Posterior vena cava (tissue), 2 donors: ENCODE measurements at regions not wholly inside any gene's neighbourhood (a gene's known extent, or its start where the extent isn't known, plus 50 kb on each side); places are given as distances from the start of the nearest gene placed in this dataset.
A peak's percentile ranks its signal among the peaks of the same experiment; 100 is the strongest.

ENCODE experiments used
- DNase-seq: peaks from one replicate; pipeline ENCODE4 v3.0.0-alpha.2; 2020; ENCODE audit warnings: low spot score
- intact Hi-C, 2 donors: fragments of 100-400 bp; cut with DNase I; formaldehyde crosslinking; loops; one replicate each; pipeline versions ENCODE4 v1.14.1 to v1.14.2; 2022 to 2023
- donor health status: DM: yes; HTN: yes; CAD: no.
- donor health status: DM: yes; HTN: yes; CAD: no.

DNA sequence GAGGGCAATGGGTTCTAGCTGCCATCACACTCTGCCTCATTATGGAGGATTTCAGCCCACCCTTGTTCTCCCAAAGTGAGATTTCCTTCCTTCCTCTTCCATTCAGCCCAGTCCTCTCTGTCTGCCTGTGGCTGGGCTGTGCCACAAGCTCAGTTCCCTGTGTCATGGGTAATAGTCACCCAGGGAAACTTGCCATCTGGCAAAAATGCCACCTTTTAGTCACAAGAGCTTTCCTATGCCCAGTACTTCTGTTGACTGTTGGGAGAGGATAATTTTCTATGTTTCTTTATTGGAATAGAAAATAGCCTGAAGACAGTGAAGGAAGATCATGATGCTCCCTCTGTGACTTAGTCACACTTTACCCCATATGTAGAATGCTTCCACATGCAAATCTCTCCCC, 71.4 kb downstream of the TLR4 start:
- intact Hi-C loops: no loop called here
- no peak for DNase-seq

DNA sequence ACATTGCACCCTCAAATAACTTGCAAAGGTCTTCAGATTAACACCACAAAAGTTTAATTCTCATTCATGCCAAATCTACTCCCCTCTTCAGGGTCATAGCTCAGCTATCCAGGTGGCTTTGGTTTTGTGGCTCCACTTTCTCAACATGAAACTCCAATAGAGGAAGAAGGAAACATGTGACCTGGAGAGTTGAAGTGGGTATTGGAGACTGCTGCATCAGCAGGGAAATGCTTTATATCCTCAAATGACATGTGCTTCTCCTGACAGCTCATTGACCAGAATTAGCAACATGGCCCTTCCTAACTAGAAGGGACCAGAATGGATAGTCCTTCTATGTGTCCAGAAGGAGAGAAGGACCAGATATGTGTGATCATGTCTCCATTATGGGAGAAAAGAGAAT, 73.6 kb downstream of the TLR4 start:
- intact Hi-C loops: no loop called here
- no peak for DNase-seq

DNA sequence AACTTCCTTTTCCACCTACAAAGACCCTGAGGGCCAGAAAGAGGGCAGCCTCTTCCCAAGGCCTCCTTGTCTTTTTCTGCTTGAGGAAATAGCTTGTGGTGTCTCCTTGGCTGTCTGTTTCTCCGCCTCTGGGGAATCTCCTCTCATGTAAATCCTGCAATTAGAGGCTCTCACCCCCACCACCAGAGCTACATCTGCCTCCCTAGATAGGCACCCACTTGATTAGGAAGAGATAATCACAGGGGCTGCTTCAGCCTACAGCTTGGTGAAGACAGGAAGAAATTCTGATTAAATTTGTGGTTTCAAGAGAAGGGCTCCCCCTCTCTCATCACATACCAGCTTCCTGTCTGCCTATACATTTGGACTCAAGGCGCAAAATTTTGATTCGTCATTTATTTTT, 75.6 kb downstream of the TLR4 start:
- no peak for DNase-seq
- intact Hi-C loops: no loop called here

DNA sequence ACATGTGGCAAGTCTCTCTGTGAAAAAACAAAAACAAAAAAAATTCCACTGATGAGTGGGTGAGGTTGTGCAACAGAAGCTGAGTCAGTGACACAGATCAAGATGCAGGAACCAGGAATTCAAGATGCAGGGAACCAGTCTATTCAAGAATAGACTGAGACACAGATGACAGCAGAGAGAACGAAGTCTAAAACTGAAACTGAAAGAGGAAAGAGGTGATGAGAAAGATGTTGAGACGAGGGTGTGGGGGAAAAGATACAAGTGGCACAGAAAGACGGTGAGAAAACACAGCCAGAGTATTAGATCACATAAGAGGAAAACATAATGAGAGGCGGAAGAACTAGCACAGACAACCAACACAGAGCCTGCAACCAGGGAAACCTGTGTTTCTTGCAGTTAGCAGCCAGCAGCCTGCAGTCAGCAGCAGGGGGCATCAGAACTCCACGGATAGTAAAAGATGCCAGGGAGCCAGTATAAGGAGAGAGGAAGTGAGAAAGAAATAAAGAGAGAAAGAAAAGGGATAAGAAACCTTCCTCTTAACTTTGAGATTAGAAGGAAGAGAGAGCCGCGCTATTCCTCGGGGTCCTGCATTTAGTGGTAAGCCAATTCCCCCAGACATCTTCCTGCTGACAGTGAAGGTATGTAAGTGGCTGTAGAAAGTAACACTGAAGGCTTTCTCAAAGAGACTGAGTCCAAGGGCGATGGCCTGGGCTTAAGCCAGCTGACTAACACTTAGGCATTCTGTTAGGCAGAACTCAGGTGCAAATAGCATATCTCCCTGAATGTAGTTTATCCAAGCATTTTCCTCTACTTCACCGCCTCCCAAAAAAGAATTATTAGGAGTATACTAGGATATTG, 79.0 kb downstream of the TLR4 start:
- DNase-seq: peak; percentile 89
- intact Hi-C loops: no loop called here

DNA sequence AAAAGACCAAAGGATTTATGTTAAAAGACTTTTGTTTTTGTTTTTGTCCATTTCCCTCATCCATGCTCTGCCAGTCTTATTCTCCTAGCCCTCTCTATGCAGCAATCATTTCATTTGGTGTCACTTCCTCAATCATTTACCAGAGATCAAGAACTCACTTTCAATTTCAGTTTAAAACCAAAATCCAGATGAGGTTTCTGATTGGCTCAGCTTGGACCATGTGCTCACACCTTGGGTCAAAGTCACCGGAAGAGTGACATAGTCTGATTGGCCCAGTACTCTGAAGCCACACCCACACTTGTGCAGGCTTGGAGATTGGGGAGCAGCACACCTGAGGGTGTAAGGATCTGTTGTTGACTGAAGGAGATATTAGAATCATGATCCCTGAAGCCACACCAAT, 79.6 kb downstream of the TLR4 start:
- DNase-seq: no peak
- intact Hi-C loops: no loop called here

DNA sequence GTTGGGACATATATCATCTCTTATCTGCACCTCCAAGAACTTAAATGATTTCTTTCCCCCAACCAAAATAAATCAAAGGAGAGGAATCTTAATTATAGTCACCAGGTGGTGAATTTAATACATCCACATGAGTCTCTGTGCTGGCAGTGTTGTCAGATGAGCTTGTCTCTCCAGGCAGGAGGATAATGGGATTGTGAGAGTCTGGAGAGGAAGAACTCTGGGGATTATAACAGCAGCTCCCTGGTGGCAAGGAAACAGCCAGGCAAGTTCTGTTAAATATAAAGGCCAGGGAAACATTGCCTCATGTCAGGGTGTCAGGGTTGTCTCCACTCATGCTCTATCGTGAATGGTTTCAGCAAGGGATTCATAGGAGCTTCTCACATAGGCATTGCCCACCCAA, 80.8 kb downstream of the TLR4 start:
- no peak for DNase-seq
- intact Hi-C loops: no loop called here

DNA sequence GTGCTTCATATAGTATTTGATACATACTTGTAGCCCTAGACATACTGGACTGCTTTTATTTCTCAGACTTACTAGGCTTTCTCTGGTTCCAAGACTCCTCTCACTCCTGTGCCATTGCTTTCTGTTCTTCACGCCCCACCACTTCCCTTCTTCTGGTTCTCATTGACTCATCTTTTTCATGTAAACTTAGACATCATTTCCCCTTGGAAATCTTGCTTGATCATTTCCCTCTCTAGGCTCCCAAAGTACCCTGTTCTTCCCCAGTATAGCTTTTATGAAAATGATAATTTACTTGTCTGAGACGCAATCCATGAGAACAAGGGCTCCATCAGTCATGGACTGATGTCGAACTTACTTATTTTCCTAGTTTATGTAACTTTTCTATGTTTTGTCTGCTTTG, 83.5 kb downstream of the TLR4 start:
- intact Hi-C loops: no loop called here
- no peak for DNase-seq

DNA sequence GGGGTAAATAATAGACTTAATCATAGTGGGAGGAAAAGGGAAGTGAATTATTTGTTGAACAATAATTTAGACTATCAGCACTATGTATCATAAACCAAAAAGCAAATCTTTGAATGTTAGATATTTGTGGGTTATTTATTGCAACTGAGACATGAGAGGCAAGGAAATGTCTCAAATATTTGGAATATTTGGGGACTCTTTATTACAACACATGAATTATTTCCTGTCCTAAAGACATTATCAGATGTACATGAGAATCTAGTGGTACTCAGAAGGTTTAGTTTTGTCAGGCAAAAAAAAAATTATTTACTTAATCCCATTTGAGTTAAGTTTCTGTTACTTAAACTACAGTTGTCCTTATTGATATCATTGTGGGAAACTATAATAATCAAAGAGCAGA, 91.1 kb downstream of the TLR4 start:
- no peak for DNase-seq
- intact Hi-C loops: no loop called here

DNA sequence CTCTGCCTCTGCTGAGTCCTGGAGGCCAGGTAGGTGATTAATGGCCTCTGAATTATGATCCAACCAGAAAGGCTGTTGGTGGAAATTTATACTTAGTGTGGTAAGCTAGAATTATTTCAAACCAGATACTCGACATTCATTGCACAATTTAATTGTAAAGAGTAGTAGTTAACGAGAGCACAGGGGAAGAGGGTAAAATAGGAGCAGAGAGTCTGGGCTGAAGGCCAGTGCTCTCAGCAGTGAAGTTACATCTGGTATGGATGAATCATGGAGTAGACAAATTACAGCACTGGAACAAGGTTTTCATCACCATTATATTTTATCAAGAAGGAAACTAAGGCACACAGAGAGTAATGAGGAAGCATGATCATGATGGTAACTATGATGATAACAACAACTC, 92.5 kb downstream of the TLR4 start:
- no peak for DNase-seq
- intact Hi-C loops: no loop called here

DNA sequence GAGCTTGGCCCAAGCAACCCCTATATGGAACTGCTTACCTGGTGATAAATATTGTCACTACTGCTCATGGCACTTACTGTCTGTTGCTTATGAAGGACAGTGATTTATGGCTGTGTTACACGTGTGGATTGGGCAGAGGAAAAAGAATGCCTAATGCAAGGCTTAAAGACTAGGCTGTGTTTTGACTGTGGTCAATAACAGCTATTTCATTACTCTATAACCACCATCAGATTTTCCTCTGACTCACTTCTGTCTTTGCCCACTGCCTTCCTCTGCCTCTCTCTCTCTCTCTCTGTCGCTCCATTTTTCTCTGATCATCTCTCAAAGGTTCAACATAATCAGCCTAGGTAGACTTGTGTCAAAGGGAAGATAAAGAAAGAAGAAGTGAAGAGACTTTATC, 96.2 kb downstream of the TLR4 start:
- DNase-seq: no peak
- intact Hi-C loops: no loop called here

DNA sequence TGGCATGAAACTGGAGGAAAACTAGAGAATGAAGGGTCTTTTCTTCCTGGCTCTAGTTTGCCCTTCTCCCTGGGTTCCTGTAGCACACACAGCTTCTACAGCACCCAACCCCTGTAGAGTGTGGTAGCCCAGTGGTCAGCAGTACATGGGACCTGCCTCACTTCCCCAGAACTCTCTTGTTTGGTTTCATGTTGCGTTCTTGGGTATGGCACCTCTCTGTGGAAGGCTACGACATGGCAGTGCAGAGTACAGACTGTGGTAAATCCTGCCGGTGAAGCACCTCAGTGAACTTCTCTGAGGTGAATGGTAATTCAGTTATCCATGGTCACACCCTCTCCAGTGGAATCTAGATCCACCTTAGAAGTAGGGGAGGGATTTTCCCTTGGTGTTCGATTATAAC, 105.5 kb downstream of the TLR4 start:
- intact Hi-C loops: no loop called here

DNA sequence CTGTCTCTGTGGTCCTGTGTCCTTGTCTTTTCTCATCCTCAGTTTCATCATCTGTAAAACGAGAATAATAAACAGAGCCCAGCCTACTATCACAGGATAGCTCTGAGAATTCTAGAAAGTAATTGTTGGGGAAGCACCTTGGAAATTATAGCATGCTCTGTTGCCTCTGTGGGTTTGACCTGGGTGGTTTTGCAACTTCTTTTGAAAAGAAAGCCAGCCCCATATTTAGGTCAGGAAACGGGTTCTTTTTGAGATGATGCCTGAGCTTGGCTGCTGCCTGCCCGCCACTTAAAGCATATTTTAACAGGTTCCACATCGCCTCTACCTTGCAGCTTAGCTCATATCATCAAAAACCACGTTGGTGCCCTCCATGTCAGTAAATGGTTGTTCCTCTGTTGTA, 111.1 kb downstream of the TLR4 start:
- DNase-seq: no peak
- intact Hi-C loops: no loop called here

More for the DNA sequence above, 105.5 kb downstream of the TLR4 start:
- DNase-seq: no peak

DNA sequence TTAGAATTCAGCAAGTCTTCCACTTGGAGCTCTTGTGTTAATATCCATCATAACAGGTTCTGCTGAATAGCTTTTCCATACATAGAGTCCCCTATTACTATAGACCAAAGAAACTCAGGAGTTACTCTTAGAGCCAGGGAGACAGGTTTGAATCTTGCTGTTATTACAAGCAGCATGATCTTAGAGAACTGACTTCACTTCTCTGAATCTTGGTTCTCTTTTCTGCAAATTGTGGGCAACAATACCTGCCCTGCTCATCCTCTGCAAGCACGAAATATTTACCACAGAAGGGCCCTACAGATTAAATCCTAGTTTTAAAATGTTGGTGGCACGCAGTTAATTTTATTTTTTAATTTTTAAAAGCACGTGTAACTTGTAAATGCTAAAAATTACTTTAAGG, 111.7 kb downstream of the TLR4 start:
- intact Hi-C loops: no loop called here

DNA sequence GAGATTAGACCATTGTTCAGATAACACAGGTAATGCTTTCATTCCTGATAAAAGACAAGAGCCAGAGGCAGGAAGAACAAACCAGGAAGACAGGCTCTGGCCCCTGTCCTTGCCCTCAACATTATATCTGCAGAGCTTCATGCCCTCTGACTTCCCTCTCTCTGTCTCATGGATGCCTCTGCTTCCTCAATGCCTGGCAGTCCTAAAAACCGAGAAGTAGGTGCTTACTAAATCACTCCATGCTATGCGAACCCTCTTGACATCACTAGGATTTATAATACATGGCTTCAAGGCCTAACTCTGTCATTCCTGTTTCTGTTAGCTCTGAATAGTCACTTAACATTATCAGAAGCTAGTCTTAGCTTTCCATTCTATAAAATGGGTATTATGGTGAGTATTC, 117.8 kb downstream of the TLR4 start:
- intact Hi-C loops: no loop called here
- no peak for DNase-seq

More for the DNA sequence above, 111.7 kb downstream of the TLR4 start:
- DNase-seq: no peak

DNA sequence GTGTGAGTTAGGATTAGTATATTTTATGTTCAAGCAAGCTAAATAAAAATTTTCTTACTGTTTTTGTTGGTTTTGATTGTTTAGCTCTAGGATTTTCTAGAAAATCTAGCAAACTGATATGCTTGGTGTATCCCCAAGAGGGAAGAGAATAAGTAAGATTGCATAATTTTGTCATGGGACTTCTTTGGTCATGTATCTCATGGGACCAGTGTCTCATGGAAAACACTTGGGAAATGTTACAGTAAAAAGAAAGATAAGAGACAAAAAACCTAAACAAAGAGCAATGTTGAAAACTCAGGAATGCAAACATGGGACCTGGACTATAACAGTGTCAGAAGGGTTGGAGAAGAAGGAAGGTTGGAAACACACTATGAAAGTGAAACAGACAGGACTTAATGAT, 119.4 kb downstream of the TLR4 start:
- intact Hi-C loops: no loop called here
- DNase-seq: no peak

DNA sequence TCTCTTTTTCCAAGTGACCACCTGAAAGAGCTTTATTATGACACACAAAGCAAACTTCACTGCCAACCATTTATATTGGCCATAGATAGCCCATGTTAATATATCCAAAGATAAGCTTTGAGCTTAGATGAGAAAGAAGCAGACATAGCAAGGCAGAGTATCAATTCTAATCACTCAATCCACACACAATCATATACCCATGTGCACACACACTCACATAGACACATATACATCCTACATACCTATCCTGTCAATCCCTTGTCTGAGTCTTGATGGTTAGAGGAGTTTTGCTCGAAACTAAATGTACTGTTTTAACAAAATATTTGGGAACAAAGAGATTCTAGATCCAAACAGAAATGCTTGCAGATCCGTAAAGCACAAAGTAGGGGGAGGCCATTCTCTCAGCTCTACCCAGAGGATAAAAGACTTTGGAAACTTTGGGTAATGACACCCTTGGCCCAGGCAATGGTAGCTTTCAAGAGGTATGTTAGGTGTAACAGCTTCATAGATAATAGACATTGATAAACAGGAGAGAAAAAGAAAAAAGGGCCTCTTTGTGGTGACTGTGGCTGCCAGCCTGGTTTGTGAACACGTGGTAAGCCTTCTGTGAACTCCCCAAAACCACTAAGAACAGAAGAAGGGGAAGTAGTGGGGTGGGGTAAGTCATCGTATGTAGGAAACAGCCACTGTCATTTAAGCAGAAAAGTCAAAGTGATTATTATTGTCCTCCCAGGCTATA, 121.6 kb downstream of the TLR4 start:
- DNase-seq: no peak
- intact Hi-C loops: no loop called here

DNA sequence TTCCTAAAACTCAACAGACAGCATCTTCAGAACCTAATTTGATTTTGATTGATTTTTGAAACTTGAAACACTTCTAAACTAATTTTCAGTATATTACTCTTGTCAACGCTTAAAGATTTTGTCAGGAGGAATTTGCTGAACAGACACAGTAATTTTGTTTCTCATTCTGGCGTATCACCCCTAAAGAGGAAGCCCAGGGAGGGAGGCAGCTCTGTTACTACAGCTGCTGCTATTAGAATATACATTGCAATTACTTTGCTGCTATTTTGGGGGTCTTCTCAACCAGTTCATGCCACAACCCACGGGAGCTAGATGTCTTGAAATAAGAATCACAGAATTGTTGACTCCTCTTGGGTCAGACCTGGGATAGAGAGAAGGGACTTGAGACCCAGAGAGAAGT, 122.6 kb downstream of the TLR4 start:
- intact Hi-C loops: no loop called here
- no peak for DNase-seq

DNA sequence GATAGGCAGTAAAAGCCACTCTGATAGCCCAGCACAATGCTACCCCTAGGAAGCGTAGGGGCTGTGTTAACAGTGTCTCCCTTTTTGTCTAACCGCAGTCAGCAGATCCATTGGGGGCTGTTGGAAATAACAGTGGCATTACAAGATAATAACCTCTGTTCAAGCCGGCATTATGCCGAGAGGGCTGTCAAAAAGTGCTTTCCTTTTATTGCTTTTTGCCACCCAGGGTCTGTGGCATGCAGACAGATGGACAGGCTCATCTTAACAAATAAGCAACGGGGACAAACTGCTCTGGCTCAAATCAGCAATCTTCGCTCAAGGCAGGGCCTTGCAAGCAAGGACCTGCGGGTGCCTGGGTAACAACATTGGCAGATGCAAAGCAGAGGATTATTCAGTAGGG, 123.3 kb downstream of the TLR4 start:
- DNase-seq: no peak
- intact Hi-C loops: no loop called here

DNA sequence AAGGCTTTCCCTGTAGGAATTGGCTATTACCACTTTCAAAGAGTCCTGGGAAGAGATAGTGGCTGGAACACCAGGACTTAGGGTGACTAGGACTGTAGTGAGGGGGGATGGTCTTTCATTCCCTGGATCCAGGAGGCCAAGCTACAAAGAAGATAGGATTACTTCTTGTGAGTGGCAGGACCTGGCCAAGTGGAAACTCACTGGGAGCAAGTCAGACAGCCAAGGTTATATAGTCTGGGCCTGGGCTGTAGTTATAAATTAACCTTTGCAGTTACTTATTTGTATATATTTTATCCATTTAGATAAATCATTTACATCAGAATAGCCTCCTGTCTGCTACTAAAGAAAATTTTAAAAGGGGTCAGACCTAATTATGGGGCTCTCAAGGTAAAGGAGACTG, 124.3 kb downstream of the TLR4 start:
- no peak for DNase-seq
- intact Hi-C loops: no loop called here

DNA sequence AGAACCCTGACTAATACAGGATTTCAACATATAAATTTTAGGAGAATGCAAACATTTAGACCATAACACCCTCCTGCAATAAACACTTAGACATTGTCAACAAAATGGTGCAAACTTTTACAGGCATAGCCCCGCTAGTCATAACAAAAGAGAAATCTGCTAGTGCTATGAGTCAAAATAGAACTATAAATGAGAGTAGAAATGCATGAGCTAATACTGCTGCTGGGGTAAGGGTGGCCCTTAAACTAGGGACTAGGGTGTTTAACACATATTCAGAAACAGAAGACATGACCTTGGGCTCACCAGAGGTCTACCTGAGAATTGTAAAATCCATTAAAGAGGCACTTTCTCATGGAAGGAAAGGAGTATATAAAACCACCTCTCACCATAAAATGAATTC, 131.6 kb downstream of the TLR4 start:
- intact Hi-C loops: no loop called here
- DNase-seq: no peak

DNA sequence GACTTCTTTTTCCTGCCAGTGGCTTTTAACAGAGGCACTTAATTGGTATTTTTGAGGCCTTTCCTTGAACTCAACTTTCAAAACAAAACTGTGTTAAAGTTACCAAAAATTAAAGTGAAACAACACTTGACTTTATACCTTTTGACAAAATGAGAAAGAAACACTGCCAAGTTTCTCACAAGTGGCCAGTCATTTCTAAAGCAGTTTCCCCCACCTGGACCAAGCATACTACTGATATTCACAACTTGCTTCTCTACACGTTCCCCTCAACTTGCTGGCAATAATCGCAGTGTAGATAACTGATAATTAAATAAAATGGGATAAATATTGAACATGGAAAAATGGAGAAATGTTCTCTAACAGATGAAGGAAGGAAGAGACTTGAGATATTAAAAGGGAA, 135.7 kb downstream of the TLR4 start:
- intact Hi-C loops: no loop called here
- DNase-seq: no peak
